ENCODE measurements at regions not wholly inside any gene's neighbourhood (a gene's known extent, or its start where the extent isn't known, plus 50 kb on each side); places are given as distances from the start of the nearest gene placed in this dataset.
A peak's percentile ranks its signal among the peaks of the same experiment; 100 is the strongest.

DNA sequence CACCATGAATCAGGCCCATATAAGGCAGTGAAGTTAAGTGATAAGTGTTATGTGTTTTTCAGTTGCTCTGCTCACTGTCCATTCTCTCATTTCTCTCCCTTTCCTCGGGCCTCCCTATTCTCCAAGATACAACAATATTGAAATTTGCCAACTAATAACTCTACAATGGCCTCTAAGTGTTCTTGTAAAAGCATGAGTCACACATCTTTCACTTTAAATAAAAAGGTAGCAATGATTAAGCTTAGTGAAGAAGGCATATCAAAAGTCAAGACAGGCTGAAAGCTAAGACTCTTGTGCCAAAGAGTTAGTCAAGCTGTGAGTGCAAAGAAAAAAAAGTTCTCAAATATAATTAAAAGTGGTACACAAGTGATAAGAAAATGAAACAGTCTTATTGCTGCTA, 675.4 kb downstream of the OTOL1 start:
- H3K79me2 ChIP-seq (ENCODE audit: low read length) = no peaks in the 10 kb centered on the region
- ATAC-seq (peak; percentile 80), DNase-seq (peak; percentile 62)
- no peaks in the 10 kb centered on the region for H4K20me1 ChIP-seq (ENCODE audit: low read length)
- no peaks in the 10 kb centered on the region for H3K36me3 ChIP-seq (ENCODE audit: low read depth, low read length)
- no peak overlapping the region for H2AFZ ChIP-seq (ENCODE audit: low read length)
- peaks cover 21% of the 10 kb centered on the region for H3K4me1 ChIP-seq (ENCODE audit: insufficient read depth, low read length)
- peak overlapping the region; percentile 3; the same call in 1 of the 2 replicates for H3K4me2 ChIP-seq (ENCODE audit: low read length)
- POLR2A ChIA-PET (ENCODE audit: unreplicated experiment) = no interaction called here
- BruUV-seq (replicated peaks) = no TSS peak
- H3K27ac ChIP-seq (ENCODE audit: low read length) = peak overlapping the region; percentile 26
- no peak overlapping the region for H3K9ac ChIP-seq (ENCODE audit: low read length)
- H3K9me3 ChIP-seq (ENCODE audit: low read length) = no peaks in the 10 kb centered on the region
- H3K9me2 ChIP-seq (replicated peaks; ENCODE audit: low read length) = no peaks in the 10 kb centered on the region
- CTCF ChIA-PET = interaction anchor here (0.5 to 1.0 kb wide), 2 partner anchors 295 to 318 kb away, joined by 3 read pairs; no protein-coding TSS in a partner anchor
- intact Hi-C loops (cut with micrococcal nuclease) = no loop called here
- H3K4me3 ChIP-seq (ENCODE audit: low read length) = no peak overlapping the region
- no peaks in the 10 kb centered on the region for H3F3A ChIP-seq (ENCODE audit: low read length, unreplicated experiment)
- no peaks in the 10 kb centered on the region for H3K27me3 ChIP-seq (ENCODE audit: low read length)
- TF ChIP-seq, protein P1, sequence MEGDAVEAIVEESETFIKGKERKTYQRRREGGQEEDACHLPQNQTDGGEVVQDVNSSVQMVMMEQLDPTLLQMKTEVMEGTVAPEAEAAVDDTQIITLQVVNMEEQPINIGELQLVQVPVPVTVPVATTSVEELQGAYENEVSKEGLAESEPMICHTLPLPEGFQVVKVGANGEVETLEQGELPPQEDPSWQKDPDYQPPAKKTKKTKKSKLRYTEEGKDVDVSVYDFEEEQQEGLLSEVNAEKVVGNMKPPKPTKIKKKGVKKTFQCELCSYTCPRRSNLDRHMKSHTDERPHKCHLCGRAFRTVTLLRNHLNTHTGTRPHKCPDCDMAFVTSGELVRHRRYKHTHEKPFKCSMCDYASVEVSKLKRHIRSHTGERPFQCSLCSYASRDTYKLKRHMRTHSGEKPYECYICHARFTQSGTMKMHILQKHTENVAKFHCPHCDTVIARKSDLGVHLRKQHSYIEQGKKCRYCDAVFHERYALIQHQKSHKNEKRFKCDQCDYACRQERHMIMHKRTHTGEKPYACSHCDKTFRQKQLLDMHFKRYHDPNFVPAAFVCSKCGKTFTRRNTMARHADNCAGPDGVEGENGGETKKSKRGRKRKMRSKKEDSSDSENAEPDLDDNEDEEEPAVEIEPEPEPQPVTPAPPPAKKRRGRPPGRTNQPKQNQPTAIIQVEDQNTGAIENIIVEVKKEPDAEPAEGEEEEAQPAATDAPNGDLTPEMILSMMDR (conservative IDR thresholded peaks at IDR 0.05; ENCODE audit: low read depth, low read length) = no peak
- TF ChIP-seq EZH2phosphoT487 (IDR thresholded peaks at IDR 0.05; ENCODE audit: borderline replicate concordance, low read length) = no peak
- no peak for TF ChIP-seq EZH2 (IDR thresholded peaks at IDR 0.05; ENCODE audit: low read length, unreplicated experiment)

DNA sequence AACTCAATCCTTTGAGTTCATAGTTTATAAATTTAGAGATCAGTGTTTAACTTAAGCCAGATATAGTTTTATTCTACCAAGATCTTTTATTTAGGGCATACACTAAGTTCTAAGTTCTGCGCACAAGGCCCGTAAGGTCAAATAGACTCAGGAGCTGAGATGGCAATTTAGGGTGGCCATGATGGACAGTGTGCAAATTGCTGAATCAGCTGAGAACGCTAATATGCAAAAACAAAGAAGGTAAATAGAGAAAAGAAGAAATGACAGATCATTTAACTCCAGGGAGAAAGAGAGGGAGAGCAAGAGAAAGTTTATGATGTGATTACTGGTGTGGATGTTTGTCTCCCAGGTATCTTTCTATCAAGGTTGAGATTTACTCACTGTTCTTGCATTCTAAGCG, 678.5 kb downstream of the OTOL1 start:
- Histone ChIP-seq H3F3A (ENCODE audit: low read length, unreplicated experiment) (no peaks in the 10 kb centered on the region), H3K27ac (ENCODE audit: low read length) (no peak overlapping the region), H2AFZ (ENCODE audit: low read length) (no peak overlapping the region), H3K9me3 (ENCODE audit: low read length) (no peaks in the 10 kb centered on the region), H3K4me1 (ENCODE audit: insufficient read depth, low read length) (peaks cover 15% of the 10 kb centered on the region), H3K9me2 (replicated peaks; ENCODE audit: low read length) (no peaks in the 10 kb centered on the region), H3K27me3 (ENCODE audit: low read length) (no peaks in the 10 kb centered on the region), H3K4me2 (ENCODE audit: low read length) (no peak overlapping the region), H3K36me3 (ENCODE audit: low read depth, low read length) (no peaks in the 10 kb centered on the region), H4K20me1 (ENCODE audit: low read length) (no peaks in the 10 kb centered on the region), H3K79me2 (ENCODE audit: low read length) (no peaks in the 10 kb centered on the region), H3K4me3 (ENCODE audit: low read length) (no peak overlapping the region), H3K9ac (ENCODE audit: low read length) (no peak overlapping the region)
- intact Hi-C loops (cut with micrococcal nuclease) = no loop called here
- DNase-seq (no peak), ATAC-seq (no peak)
- TF ChIP-seq EZH2phosphoT487 (IDR thresholded peaks at IDR 0.05; ENCODE audit: borderline replicate concordance, low read length) (no peak), EZH2 (IDR thresholded peaks at IDR 0.05; ENCODE audit: low read length, unreplicated experiment) (no peak)
- TF ChIP-seq, protein P1 (conservative IDR thresholded peaks at IDR 0.05; ENCODE audit: low read depth, low read length) = no peak
- BruUV-seq (replicated peaks) = no TSS peak
- POLR2A ChIA-PET (ENCODE audit: unreplicated experiment) = no interaction called here
- CTCF ChIA-PET = no interaction called here

DNA sequence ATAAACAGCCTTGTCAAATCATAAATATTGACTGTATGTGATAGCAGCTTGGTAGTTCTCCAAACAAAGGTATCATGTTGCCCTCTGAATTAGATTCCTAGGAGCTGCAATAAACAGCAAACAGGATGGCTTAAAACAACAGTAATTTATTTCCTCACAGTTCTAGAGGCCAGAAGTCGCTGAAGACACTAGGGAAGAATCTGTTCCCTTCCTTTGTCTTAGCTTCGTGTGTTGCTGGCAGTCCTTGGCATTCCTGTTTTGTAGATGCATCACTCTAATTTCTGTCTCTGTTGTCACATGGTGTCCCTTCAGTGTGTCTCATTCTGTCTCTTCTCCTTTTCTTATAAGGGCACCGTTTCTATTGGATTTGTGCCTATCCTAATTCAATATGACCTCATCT, 679.3 kb downstream of the OTOL1 start:
- CTCF ChIA-PET = no interaction called here

More for the DNA sequence above, 679.3 kb downstream of the OTOL1 start:
- BruUV-seq (replicated peaks) = no TSS peak
- peak overlapping the region; percentile 37; the same call in 1 of the 2 replicates for H2AFZ ChIP-seq (ENCODE audit: low read length)
- no peaks in the 10 kb centered on the region for H3K36me3 ChIP-seq (ENCODE audit: low read depth, low read length)
- H3K4me3 ChIP-seq (ENCODE audit: low read length) = no peak overlapping the region
- intact Hi-C loops (cut with micrococcal nuclease) = no loop called here
- H3K9me2 ChIP-seq (replicated peaks; ENCODE audit: low read length) = no peaks in the 10 kb centered on the region
- DNase-seq (no peak), ATAC-seq (no peak)
- H3K9me3 ChIP-seq (ENCODE audit: low read length) = no peaks in the 10 kb centered on the region
- H3K9ac ChIP-seq (ENCODE audit: low read length) = no peak overlapping the region
- H3K27ac ChIP-seq (ENCODE audit: low read length) = no peak overlapping the region
- no peaks in the 10 kb centered on the region for H3F3A ChIP-seq (ENCODE audit: low read length, unreplicated experiment)
- POLR2A ChIA-PET (ENCODE audit: unreplicated experiment) = no interaction called here
- H4K20me1 ChIP-seq (ENCODE audit: low read length) = no peaks in the 10 kb centered on the region
- no peaks in the 10 kb centered on the region for H3K27me3 ChIP-seq (ENCODE audit: low read length)
- H3K4me2 ChIP-seq (ENCODE audit: low read length) = no peak overlapping the region
- TF ChIP-seq, protein P1 (conservative IDR thresholded peaks at IDR 0.05; ENCODE audit: low read depth, low read length) = no peak
- no peak for TF ChIP-seq EZH2phosphoT487 (IDR thresholded peaks at IDR 0.05; ENCODE audit: borderline replicate concordance, low read length)
- no peak for TF ChIP-seq EZH2 (IDR thresholded peaks at IDR 0.05; ENCODE audit: low read length, unreplicated experiment)
- peaks cover 14% of the 10 kb centered on the region for H3K4me1 ChIP-seq (ENCODE audit: insufficient read depth, low read length)
- H3K79me2 ChIP-seq (ENCODE audit: low read length) = no peaks in the 10 kb centered on the region
